ENCODE measurements at regions not wholly inside any gene's neighbourhood (a gene's known extent, or its start where the extent isn't known, plus 50 kb on each side); places are given as distances from the start of the nearest gene placed in this dataset.

- Histone ChIP-seq H3K27me3 (ENCODE audit: control insufficient read depth, insufficient read depth, low read length) (no peaks in the 10 kb centered on the region), H3K4me3 (ENCODE audit: low read depth, low read length) (no peak overlapping the region), H3K36me3 (ENCODE audit: control insufficient read depth, insufficient read depth, low read length) (no peaks in the 10 kb centered on the region)
- no peak for FAIRE-seq
- TF ChIP-seq, protein P1, sequence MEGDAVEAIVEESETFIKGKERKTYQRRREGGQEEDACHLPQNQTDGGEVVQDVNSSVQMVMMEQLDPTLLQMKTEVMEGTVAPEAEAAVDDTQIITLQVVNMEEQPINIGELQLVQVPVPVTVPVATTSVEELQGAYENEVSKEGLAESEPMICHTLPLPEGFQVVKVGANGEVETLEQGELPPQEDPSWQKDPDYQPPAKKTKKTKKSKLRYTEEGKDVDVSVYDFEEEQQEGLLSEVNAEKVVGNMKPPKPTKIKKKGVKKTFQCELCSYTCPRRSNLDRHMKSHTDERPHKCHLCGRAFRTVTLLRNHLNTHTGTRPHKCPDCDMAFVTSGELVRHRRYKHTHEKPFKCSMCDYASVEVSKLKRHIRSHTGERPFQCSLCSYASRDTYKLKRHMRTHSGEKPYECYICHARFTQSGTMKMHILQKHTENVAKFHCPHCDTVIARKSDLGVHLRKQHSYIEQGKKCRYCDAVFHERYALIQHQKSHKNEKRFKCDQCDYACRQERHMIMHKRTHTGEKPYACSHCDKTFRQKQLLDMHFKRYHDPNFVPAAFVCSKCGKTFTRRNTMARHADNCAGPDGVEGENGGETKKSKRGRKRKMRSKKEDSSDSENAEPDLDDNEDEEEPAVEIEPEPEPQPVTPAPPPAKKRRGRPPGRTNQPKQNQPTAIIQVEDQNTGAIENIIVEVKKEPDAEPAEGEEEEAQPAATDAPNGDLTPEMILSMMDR (IDR thresholded peaks at IDR 0.05; ENCODE audit: insufficient read depth, low read length, severe bottlenecking), result no peak
- DNase-seq (ENCODE audit: low read depth), result no peak
These were observed 96.1 kb upstream of the IER5L start for GRCh38 chr9:129273941-129274684.

DNA sequence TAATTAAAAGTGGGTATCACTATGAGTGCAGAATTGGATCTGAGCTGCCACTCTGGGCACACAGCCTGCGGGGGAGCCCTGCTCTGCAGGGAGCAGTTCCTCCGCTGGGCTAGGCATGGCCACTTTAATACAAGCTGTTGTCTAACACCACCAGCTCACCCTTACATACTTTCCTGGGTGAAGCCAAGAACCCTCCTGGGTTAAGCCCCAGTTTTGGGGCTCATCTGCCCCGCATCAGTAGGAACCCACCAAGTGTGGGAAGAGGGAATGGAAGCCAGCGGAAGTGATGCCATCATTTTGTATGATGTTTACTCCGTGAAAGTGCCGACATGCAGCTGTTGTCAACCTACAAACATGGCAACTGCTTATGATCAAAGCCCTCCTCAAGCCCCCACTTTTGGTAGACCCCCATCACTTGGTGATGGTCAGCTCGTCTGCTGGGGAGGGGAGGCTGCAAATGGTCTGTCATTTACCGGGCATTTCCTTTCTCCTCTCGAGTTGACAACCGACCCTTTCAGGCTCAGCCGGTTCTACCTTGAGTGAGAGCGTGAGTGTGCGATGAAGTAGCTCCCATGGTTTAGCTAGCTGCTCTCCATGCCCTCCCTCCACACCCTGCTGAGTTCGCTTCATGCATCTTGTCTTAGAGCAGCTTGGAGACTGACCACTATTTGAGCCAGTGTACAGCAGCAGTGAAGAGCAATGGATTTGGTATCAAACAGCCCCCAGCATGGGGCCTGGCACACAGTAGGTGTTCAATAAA lies 95.3 kb upstream of the IER5L start:
- no peaks in the 10 kb centered on the region for H3K36me3 ChIP-seq (ENCODE audit: control insufficient read depth, insufficient read depth, low read length)
- H3K4me3 ChIP-seq (ENCODE audit: low read depth, low read length), result no peak overlapping the region
- no peaks in the 10 kb centered on the region for H3K27me3 ChIP-seq (ENCODE audit: control insufficient read depth, insufficient read depth, low read length)
- DNase-seq (ENCODE audit: low read depth) (no peak), FAIRE-seq (no peak)
- TF ChIP-seq, protein P1 (IDR thresholded peaks at IDR 0.05; ENCODE audit: insufficient read depth, low read length, severe bottlenecking), result no peak

- H3K27me3 ChIP-seq (ENCODE audit: control insufficient read depth, insufficient read depth, low read length), result no peaks in the 10 kb centered on the region
- TF ChIP-seq, protein P1 (IDR thresholded peaks at IDR 0.05; ENCODE audit: insufficient read depth, low read length, severe bottlenecking), result no peak
- FAIRE-seq (no peak), DNase-seq (ENCODE audit: low read depth) (no peak)
- H3K36me3 ChIP-seq (ENCODE audit: control insufficient read depth, insufficient read depth, low read length), result no peaks in the 10 kb centered on the region
- no peak overlapping the region for H3K4me3 ChIP-seq (ENCODE audit: low read depth, low read length)
These were observed 94.4 kb upstream of the IER5L start for GRCh38 chr9:129272348-129273025.

GRCh38 chr9:129270903-129271431 lies 92.9 kb upstream of the IER5L start:
- FAIRE-seq (no peak), DNase-seq (ENCODE audit: low read depth) (no peak)
- Histone ChIP-seq H3K4me3 (ENCODE audit: low read depth, low read length) (no peak overlapping the region), H3K36me3 (ENCODE audit: control insufficient read depth, insufficient read depth, low read length) (no peaks in the 10 kb centered on the region), H3K27me3 (ENCODE audit: control insufficient read depth, insufficient read depth, low read length) (no peaks in the 10 kb centered on the region)
- TF ChIP-seq, protein P1 (IDR thresholded peaks at IDR 0.05; ENCODE audit: insufficient read depth, low read length, severe bottlenecking), result no peak

GRCh38 chr9:129270205-129270604 lies 92.1 kb upstream of the IER5L start:
- no peak for DNase-seq (ENCODE audit: low read depth)
- Histone ChIP-seq H3K36me3 (ENCODE audit: control insufficient read depth, insufficient read depth, low read length) (no peaks in the 10 kb centered on the region), H3K27me3 (ENCODE audit: control insufficient read depth, insufficient read depth, low read length) (no peaks in the 10 kb centered on the region), H3K4me3 (ENCODE audit: low read depth, low read length) (no peak overlapping the region)
- FAIRE-seq, result no peak
- TF ChIP-seq, protein P1 (IDR thresholded peaks at IDR 0.05; ENCODE audit: insufficient read depth, low read length, severe bottlenecking), result no peak
